GM19372 (cell line): ENCODE measurements at regions not wholly inside any gene's neighbourhood (a gene's known extent, or its start where the extent isn't known, plus 50 kb on each side); places are given as distances from the start of the nearest gene placed in this dataset.

ENCODE experiments used
- ATAC-seq: cut with Tn5 transposase; IDR thresholded peaks from one replicate; pipeline ENCODE4 v1.9.1; 2021; ENCODE audit warnings: mild to moderate bottlenecking, low read depth, moderate library complexity; ENCODE audit not compliant: unreplicated experiment

- ATAC-seq: no peak
These were observed 249.0 kb downstream of the TLE3 start for GRCh38 chr15:69848551-69849231.

- ATAC-seq: no peak
These were observed 248.5 kb downstream of the TLE3 start for GRCh38 chr15:69849232-69849610.

GRCh38 chr15:69852482-69852881 is 245.2 kb downstream of the TLE3 start:
- no peak for ATAC-seq

- ATAC-seq: no peak
These were observed 244.8 kb downstream of the TLE3 start for GRCh38 chr15:69852916-69853315.

GRCh38 chr15:69853544-69853951 is 244.2 kb downstream of the TLE3 start:
- ATAC-seq: no peak

- no peak for ATAC-seq
These were observed 243.7 kb downstream of the TLE3 start for GRCh38 chr15:69854001-69854400.

GRCh38 chr15:69854521-69855181 is 243.1 kb downstream of the TLE3 start:
- ATAC-seq: no peak

GRCh38 chr15:69855258-69856000 is 242.3 kb downstream of the TLE3 start:
- no peak for ATAC-seq

- ATAC-seq: no peak
These were observed 240.5 kb downstream of the TLE3 start for GRCh38 chr15:69857250-69857649.

GRCh38 chr15:69857686-69858391 is 239.9 kb downstream of the TLE3 start:
- no peak for ATAC-seq

- ATAC-seq: no peak
These were observed 239.3 kb downstream of the TLE3 start for GRCh38 chr15:69858456-69858855.

- ATAC-seq: no peak
These were observed 237.9 kb downstream of the TLE3 start for GRCh38 chr15:69859866-69860265.

GRCh38 chr15:69860321-69860720 is 237.4 kb downstream of the TLE3 start:
- no peak for ATAC-seq

GRCh38 chr15:69860921-69861320 is 236.8 kb downstream of the TLE3 start:
- no peak for ATAC-seq

- no peak for ATAC-seq
These were observed 236.2 kb downstream of the TLE3 start for GRCh38 chr15:69861331-69862171.

GRCh38 chr15:69862540-69862939 is 235.2 kb downstream of the TLE3 start:
- no peak for ATAC-seq

- ATAC-seq: no peak
These were observed 234.3 kb downstream of the TLE3 start for GRCh38 chr15:69863446-69863845.

GRCh38 chr15:69865369-69865768 is 232.3 kb downstream of the TLE3 start:
- no peak for ATAC-seq

- ATAC-seq: no peak
These were observed 229.0 kb downstream of the TLE3 start for GRCh38 chr15:69868756-69869155.

- no peak for ATAC-seq
These were observed 228.4 kb downstream of the TLE3 start for GRCh38 chr15:69869291-69869690.
